K562 (cell line): ENCODE measurements at regions not wholly inside any gene's neighbourhood (a gene's known extent, or its start where the extent isn't known, plus 50 kb on each side); places are given as distances from the start of the nearest gene placed in this dataset.
"Not testable (repeated sequence)": the region's sequence is repeated elsewhere in the genome, so short reads cannot be mapped to it uniquely, and the experiment has no call there.

Experiments
- CBX5 ChIP-seq: IDR thresholded peaks from 2 replicates; pipeline ENCODE4 v1.6.1; 2014; ENCODE audit warnings: low read depth, borderline replicate concordance
- NFYB ChIP-seq: IDR thresholded peaks from 2 replicates; pipeline ENCODE4 v1.6.1; 2011; ENCODE audit warnings: mild to moderate bottlenecking, moderate library complexity; ENCODE audit not compliant: insufficient read length; ENCODE audit errors: extremely low read depth
- POLR2AphosphoS5 ChIP-seq: IDR thresholded peaks from 2 replicates; pipeline ENCODE4 v1.6.1; 2011; ENCODE audit warnings: mild to moderate bottlenecking, low read depth, low read length, moderate library complexity; ENCODE audit not compliant: control insufficient read depth, insufficient read depth
- RNF2 ChIP-seq: sonication (generic); IDR thresholded peaks from 2 replicates; pipeline ENCODE4 v1.6.1; 2016
- TAF1 ChIP-seq: IDR thresholded peaks from 2 replicates; pipeline ENCODE4 v1.6.1; 2011; ENCODE audit warnings: mild to moderate bottlenecking, low read length, moderate library complexity; ENCODE audit not compliant: insufficient read depth, control insufficient read depth, severe bottlenecking; ENCODE audit errors: extremely low read depth
- TCF7 ChIP-seq: sonication (generic); IDR thresholded peaks from 2 replicates; pipeline ENCODE4 v1.6.1; 2016; ENCODE audit warnings: antibody characterized with exemption, borderline replicate concordance
- YY1 ChIP-seq, 3 experiments: IDR thresholded peaks; 2 replicates each; pipeline ENCODE4 v1.6.1; 2011; ENCODE audit warnings: low read length in 2 of 3, mild to moderate bottlenecking in 2 of 3, moderate library complexity in 2 of 3, borderline replicate concordance in 1 of 3, control low read depth in 1 of 3, low read depth in 1 of 3; ENCODE audit not compliant: insufficient read depth in 3 of 3, insufficient replicate concordance in 2 of 3, control insufficient read depth in 1 of 3, insufficient read length in 1 of 3; ENCODE audit errors: extremely low read depth in 1 of 3
- ZNF280B ChIP-seq: fragments of 250-450 bp; sonication (Bioruptor Pico); IDR thresholded peaks from 2 replicates; pipeline ENCODE4 v1.5.1; 2021; ENCODE audit warnings: mild to moderate bottlenecking
- TF ChIP-seq, protein P1 (sequence below): sonication (generic); formaldehyde crosslinking; IDR thresholded peaks from 2 replicates; pipeline ENCODE4 v1.8.1; 2023; ENCODE audit warnings: mild to moderate bottlenecking, missing genetic modification reagents
- TF ChIP-seq, protein P2 (sequence below), 2 experiments: fragments of 450-650 bp; formaldehyde crosslinking in 1 of 2; IDR thresholded peaks; 2 replicates each; pipeline versions ENCODE4 v1.4.0 to v1.6.1; 2014 to 2020; ENCODE audit warnings: mild to moderate bottlenecking in 2 of 2, borderline replicate concordance in 1 of 2, low read depth in 1 of 2

DNA sequence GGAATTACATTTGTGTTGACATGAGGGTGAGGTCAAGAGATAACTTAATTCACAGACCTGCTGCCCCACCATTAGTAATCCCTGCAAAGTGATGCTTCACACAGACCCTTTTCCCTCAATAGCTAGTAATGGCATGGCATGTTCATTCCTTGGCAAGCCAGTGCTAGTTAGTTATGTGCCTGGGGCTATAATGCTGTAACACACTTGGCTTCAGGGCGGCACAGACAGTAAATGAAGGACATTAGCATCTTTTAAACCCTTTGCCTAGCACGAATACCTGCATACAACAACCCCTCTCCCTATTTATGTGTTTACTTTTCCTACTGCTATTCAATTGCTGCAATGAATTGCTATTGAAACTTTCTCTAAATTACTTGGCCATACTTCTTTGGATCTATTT is 266.2 kb upstream of the VWC2 start:
- TF ChIP-seq, protein P1, sequence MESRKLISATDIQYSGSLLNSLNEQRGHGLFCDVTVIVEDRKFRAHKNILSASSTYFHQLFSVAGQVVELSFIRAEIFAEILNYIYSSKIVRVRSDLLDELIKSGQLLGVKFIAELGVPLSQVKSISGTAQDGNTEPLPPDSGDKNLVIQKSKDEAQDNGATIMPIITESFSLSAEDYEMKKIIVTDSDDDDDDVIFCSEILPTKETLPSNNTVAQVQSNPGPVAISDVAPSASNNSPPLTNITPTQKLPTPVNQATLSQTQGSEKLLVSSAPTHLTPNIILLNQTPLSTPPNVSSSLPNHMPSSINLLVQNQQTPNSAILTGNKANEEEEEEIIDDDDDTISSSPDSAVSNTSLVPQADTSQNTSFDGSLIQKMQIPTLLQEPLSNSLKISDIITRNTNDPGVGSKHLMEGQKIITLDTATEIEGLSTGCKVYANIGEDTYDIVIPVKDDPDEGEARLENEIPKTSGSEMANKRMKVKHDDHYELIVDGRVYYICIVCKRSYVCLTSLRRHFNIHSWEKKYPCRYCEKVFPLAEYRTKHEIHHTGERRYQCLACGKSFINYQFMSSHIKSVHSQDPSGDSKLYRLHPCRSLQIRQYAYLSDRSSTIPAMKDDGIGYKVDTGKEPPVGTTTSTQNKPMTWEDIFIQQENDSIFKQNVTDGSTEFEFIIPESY (CRISPR knock-in tag) = not testable (repeated sequence)
- TF ChIP-seq TCF7; CBX5; ZNF280B (CRISPR knock-in tag); RNF2; YY1 (IDR thresholded peaks at IDR 0.05; ENCODE audit: borderline replicate concordance in 1 of 3, control insufficient read depth in 1 of 3, extremely low read depth in 1 of 3, insufficient read depth in 3 of 3, insufficient read length in 1 of 3, insufficient replicate concordance in 2 of 3, low read depth in 1 of 3, low read length in 2 of 3); POLR2AphosphoS5; NFYB; TAF1: not testable (repeated sequence)
- TF ChIP-seq, protein P2, sequence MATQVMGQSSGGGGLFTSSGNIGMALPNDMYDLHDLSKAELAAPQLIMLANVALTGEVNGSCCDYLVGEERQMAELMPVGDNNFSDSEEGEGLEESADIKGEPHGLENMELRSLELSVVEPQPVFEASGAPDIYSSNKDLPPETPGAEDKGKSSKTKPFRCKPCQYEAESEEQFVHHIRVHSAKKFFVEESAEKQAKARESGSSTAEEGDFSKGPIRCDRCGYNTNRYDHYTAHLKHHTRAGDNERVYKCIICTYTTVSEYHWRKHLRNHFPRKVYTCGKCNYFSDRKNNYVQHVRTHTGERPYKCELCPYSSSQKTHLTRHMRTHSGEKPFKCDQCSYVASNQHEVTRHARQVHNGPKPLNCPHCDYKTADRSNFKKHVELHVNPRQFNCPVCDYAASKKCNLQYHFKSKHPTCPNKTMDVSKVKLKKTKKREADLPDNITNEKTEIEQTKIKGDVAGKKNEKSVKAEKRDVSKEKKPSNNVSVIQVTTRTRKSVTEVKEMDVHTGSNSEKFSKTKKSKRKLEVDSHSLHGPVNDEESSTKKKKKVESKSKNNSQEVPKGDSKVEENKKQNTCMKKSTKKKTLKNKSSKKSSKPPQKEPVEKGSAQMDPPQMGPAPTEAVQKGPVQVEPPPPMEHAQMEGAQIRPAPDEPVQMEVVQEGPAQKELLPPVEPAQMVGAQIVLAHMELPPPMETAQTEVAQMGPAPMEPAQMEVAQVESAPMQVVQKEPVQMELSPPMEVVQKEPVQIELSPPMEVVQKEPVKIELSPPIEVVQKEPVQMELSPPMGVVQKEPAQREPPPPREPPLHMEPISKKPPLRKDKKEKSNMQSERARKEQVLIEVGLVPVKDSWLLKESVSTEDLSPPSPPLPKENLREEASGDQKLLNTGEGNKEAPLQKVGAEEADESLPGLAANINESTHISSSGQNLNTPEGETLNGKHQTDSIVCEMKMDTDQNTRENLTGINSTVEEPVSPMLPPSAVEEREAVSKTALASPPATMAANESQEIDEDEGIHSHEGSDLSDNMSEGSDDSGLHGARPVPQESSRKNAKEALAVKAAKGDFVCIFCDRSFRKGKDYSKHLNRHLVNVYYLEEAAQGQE (IDR thresholded peaks at IDR 0.05; ENCODE audit: borderline replicate concordance) = not testable (repeated sequence)
- TF ChIP-seq, protein P2 (CRISPR knock-in tag; IDR thresholded peaks at IDR 0.05; ENCODE audit: low read depth) = not testable (repeated sequence)
